Sigmoid colon (tissue), 6 donors: ENCODE measurements at regions not wholly inside any gene's neighbourhood (a gene's known extent, or its start where the extent isn't known, plus 50 kb on each side); places are given as distances from the start of the nearest gene placed in this dataset.
"Not testable (repeated sequence)": the region's sequence is repeated elsewhere in the genome, so short reads cannot be mapped to it uniquely, and the experiment has no call there.

ENCODE experiments used
- DNase-seq: peaks from one replicate; pipeline ENCODE4 v3.0.0-alpha.2; 2019
- H3K27ac ChIP-seq, 4 donors: fragments of 200-600 bp; sonication (generic); one replicate each; pipeline ENCODE4 v1.5.1; 2016 to 2019; ENCODE audit warnings: mild to moderate bottlenecking in 1 of 4
- H3K27me3 ChIP-seq, 3 donors: fragments of 200-600 bp; sonication (generic); one replicate each; pipeline ENCODE4 v1.5.1; 2019; ENCODE audit warnings: mild to moderate bottlenecking in 1 of 3
- H3K36me3 ChIP-seq, 4 donors: fragments of 200-600 bp; sonication (generic); one replicate each; pipeline ENCODE4 v1.5.1; 2016 to 2019
- H3K4me1 ChIP-seq, 4 donors: fragments of 200-600 bp; sonication (generic); one replicate each; pipeline ENCODE4 v1.5.1; 2017 to 2019
- H3K4me3 ChIP-seq, 4 donors: fragments of 200-600 bp; sonication (generic); one replicate each; pipeline ENCODE4 v1.5.1; 2017 to 2019; ENCODE audit warnings: mild to moderate bottlenecking in 2 of 4, moderate library complexity in 1 of 4
- H3K9me3 ChIP-seq, 4 donors: fragments of 200-600 bp in 3 of 4; sonication (generic) in 3 of 4; one replicate each; pipeline versions ENCODE4 v1.5.1 to v1.6.1; 2013 to 2019
- CTCF ChIP-seq, 4 experiments: fragments of 450-650 bp in 3 of 4; fragments of 200-600 bp in 1 of 4; IDR thresholded peaks; one replicate each; pipeline ENCODE4 v1.5.1; 2016 to 2019; ENCODE audit warnings: antibody characterized with exemption in 4 of 4, mild to moderate bottlenecking in 3 of 4, moderate library complexity in 2 of 4
- EP300 ChIP-seq, 4 donors: sonication (generic); formaldehyde crosslinking; IDR thresholded peaks; one replicate each; pipeline ENCODE4 v1.6.1; 2017; ENCODE audit warnings: antibody characterized with exemption in 4 of 4
- POLR2A ChIP-seq, 2 donors: fragments of 450-650 bp; IDR thresholded peaks; one replicate each; pipeline ENCODE4 v1.6.1; 2016; ENCODE audit warnings: antibody characterized with exemption in 2 of 2, mild to moderate bottlenecking in 2 of 2, moderate library complexity in 2 of 2
- POLR2AphosphoS5 ChIP-seq, 4 donors: sonication (generic); formaldehyde crosslinking; IDR thresholded peaks; one replicate each; pipeline ENCODE4 v1.6.1; 2017; ENCODE audit warnings: antibody characterized with exemption in 4 of 4
- WGBS, 2 donors: extraction: QIAGEN DNeasy Blood & Tissue Kit; methylation state at CpG; one replicate each; pipeline ENCODE4 v1.1.7; 2013; 5-methylcytosine and 5-hydroxymethylcytosine counted together
- intact Hi-C: fragments of 100-400 bp; cut with DNase I; formaldehyde crosslinking; loops from one replicate; pipeline ENCODE4 v1.15.1; 2023
- donor health status: healthy with polysubstance abuse.
- donor health status: healthy.

DNA sequence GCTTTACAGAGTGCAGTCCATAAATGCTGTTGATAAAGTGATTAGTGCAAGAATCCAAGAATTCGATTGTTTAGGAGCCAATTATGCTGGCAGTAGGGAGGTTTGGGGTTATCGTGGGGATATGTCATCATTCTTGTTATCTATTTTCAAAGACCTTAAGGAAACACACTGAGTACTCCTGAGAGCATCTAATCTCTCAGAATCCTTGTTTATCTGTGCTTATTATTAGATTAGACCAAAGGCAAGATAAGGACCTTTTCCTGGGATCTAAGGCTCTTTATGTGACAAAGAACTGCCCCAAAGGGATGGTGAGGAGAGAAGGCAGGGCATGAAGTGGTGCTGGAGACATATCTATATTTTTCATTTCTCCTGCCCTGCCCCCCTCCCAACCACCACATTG lies 139.1 kb downstream of the TSEN15 start:
- intact Hi-C loops, result no loop called here
- WGBS, 2 donors, result 70 to 73% methylated on average over 2 of the region's 2 CpGs
- Histone ChIP-seq H3K36me3 (no peaks in the 10 kb centered on the region), H3K4me1 (peaks cover 0 to 52% (median 12%) of the 10 kb centered on the region in 4 donors), H3K4me3 (no peak overlapping the region), H3K27me3 (no peaks in the 10 kb centered on the region), H3K27ac (peak overlapping the region in 1 of 4 donors; percentile 25), H3K9me3 (no peaks in the 10 kb centered on the region)
- no peak for TF ChIP-seq CTCF (IDR thresholded peaks at IDR 0.05)
- no peak for TF ChIP-seq EP300 (IDR thresholded peaks at IDR 0.05)
- no peak for TF ChIP-seq POLR2A (IDR thresholded peaks at IDR 0.05)
- TF ChIP-seq POLR2AphosphoS5 (IDR thresholded peaks at IDR 0.05), result no peak
- DNase-seq, result no peak

DNA sequence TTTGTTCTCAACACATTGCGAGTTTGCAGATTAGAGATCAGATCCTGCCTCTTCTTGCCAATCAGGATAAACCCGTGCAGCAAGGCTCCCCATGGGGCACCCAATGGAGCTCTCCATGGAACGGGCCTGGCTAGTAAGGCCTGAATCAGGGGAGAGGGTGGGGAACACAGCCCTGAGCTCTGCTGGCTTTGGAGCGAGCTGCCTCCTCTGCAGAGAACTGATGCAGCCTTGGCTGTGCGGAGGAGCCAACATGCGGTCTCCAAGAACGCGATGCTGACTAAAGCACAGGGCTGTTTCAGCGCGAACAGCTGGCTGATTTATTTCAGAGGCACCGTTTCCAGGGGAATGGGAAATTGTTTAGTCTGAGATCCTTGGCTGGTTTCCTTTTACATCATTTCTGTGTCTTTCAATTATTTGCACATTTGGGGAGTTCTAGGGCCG lies 139.7 kb downstream of the TSEN15 start:
- peaks cover 0 to 52% (median 12%) of the 10 kb centered on the region in 4 donors for H3K4me1 ChIP-seq
- no peak for TF ChIP-seq CTCF (IDR thresholded peaks at IDR 0.05)
- peak in 3 of 4 donors; percentile 48 to 58 (median 56) for TF ChIP-seq POLR2AphosphoS5 (IDR thresholded peaks at IDR 0.05)
- TF ChIP-seq POLR2A (IDR thresholded peaks at IDR 0.05), result no peak
- H3K36me3 ChIP-seq, result no peaks in the 10 kb centered on the region
- peak overlapping the region in 1 of 4 donors; percentile 25 for H3K27ac ChIP-seq
- H3K9me3 ChIP-seq, result no peaks in the 10 kb centered on the region
- peak; percentile 88 for DNase-seq
- no peak overlapping the region for H3K4me3 ChIP-seq
- intact Hi-C loops, result no loop called here
- no peaks in the 10 kb centered on the region for H3K27me3 ChIP-seq
- WGBS, 2 donors, result 58 to 78% methylated on average over 12 of the region's 12 CpGs

DNA sequence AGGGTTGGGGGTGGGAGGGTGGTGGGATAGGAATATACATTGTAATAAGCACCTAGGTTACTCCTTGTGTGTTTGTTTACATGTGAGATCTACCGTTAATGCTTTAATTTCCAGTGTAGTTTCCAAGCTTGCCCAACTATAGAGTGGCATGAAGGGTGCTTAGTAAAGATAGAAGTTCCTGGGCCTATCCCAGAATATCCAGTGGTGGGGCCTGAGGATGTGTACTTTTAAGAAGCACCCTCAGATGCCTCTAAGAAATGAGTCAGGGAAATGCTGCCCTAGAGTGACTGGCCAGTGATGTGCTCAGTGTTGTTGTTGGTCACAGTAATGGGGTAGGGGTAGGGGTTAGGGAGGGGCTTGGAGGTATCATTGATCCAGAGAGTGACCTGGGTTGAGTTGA lies 141.3 kb downstream of the TSEN15 start:
- no peak for DNase-seq
- 79 to 90% methylated on average over 1 of the region's 1 CpG for WGBS, 2 donors
- TF ChIP-seq EP300 (IDR thresholded peaks at IDR 0.05) (no peak), POLR2A (IDR thresholded peaks at IDR 0.05) (no peak), POLR2AphosphoS5 (IDR thresholded peaks at IDR 0.05) (no peak), CTCF (IDR thresholded peaks at IDR 0.05) (no peak)
- H3K36me3 ChIP-seq, result no peaks in the 10 kb centered on the region
- no peak overlapping the region for H3K27ac ChIP-seq
- H3K9me3 ChIP-seq, result no peaks in the 10 kb centered on the region
- no peaks in the 10 kb centered on the region for H3K27me3 ChIP-seq
- peaks cover 0 to 52% (median 12%) of the 10 kb centered on the region in 4 donors for H3K4me1 ChIP-seq
- intact Hi-C loops, result no loop called here
- H3K4me3 ChIP-seq, result no peak overlapping the region

DNA sequence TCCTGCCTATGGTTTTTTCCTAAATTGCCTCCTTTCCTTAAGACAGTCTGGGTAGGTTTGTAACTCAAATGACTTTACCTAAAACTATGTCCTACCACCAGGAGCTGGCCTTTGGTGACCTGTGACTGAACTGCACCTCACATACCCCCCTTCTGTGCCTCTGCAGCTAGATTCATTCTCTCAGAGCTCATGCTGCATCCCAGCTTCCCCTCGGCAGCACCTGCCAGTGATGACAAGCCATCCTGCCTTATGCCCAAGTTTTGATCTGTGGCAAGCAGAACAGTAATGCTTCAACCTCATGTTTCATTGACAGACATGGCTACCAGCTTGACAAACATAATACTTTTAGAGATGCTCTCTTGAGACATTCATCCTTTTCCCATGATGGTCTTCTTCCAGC lies 141.9 kb downstream of the TSEN15 start:
- H3K36me3 ChIP-seq, result no peaks in the 10 kb centered on the region
- H3K27me3 ChIP-seq, result no peaks in the 10 kb centered on the region
- TF ChIP-seq EP300 (IDR thresholded peaks at IDR 0.05) (no peak), POLR2A (IDR thresholded peaks at IDR 0.05) (no peak), CTCF (IDR thresholded peaks at IDR 0.05) (no peak), POLR2AphosphoS5 (IDR thresholded peaks at IDR 0.05) (no peak)
- H3K9me3 ChIP-seq, result no peaks in the 10 kb centered on the region
- no peak overlapping the region for H3K4me3 ChIP-seq
- H3K4me1 ChIP-seq, result peaks cover 0 to 52% (median 12%) of the 10 kb centered on the region in 4 donors
- 93 to 96% methylated on average over 1 of the region's 1 CpG for WGBS, 2 donors
- intact Hi-C loops, result no loop called here
- DNase-seq, result no peak
- no peak overlapping the region for H3K27ac ChIP-seq

- Histone ChIP-seq H3K4me3 (no peak overlapping the region), H3K36me3 (no peaks in the 10 kb centered on the region), H3K27me3 (no peaks in the 10 kb centered on the region), H3K9me3 (no peaks in the 10 kb centered on the region), H3K27ac (no peak overlapping the region), H3K4me1 (peaks cover 0 to 51% (median 12%) of the 10 kb centered on the region in 4 donors)
- no peak for DNase-seq
- no peak for TF ChIP-seq CTCF (IDR thresholded peaks at IDR 0.05)
- TF ChIP-seq POLR2AphosphoS5 (IDR thresholded peaks at IDR 0.05), result no peak
- TF ChIP-seq EP300 (IDR thresholded peaks at IDR 0.05), result no peak
- TF ChIP-seq POLR2A (IDR thresholded peaks at IDR 0.05), result no peak
- WGBS, 2 donors, result 86 to 94% methylated on average over 2 of the region's 2 CpGs
- intact Hi-C loops, result no loop called here
These were observed 142.7 kb downstream of the TSEN15 start for GRCh38 chr1:184194236-184194635.

DNA sequence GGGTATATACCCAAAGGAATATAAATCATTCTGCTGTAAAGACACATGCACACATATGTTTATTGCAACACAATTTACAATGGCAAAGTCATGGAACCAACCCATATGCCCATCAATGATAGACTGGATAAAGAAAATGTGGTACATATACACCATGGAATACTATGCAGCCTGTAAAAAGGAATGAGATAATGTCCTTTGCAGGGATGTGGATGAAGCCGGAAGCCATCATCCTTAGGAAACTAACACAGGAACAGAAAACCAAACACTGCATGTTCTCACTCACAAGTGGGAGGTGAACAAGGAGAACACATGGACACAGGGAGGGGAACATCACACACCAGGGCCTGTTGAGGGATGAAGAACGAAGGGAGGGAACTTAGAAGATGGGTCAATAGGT lies 144.2 kb downstream of the TSEN15 start:
- H3K9me3 ChIP-seq, H3K27ac ChIP-seq, H3K4me3 ChIP-seq, H3K27me3 ChIP-seq, H3K36me3 ChIP-seq, intact Hi-C loops, DNase-seq: not testable (repeated sequence)
- peaks cover 0 to 37% (median 10%) of the 10 kb centered on the region in 4 donors for H3K4me1 ChIP-seq
- WGBS, 2 donors, result 90 to 94% methylated on average over 2 of the region's 2 CpGs
